ENCODE measurements at regions not wholly inside any gene's neighbourhood (a gene's known extent, or its start where the extent isn't known, plus 50 kb on each side); places are given as distances from the start of the nearest gene placed in this dataset.

DNA sequence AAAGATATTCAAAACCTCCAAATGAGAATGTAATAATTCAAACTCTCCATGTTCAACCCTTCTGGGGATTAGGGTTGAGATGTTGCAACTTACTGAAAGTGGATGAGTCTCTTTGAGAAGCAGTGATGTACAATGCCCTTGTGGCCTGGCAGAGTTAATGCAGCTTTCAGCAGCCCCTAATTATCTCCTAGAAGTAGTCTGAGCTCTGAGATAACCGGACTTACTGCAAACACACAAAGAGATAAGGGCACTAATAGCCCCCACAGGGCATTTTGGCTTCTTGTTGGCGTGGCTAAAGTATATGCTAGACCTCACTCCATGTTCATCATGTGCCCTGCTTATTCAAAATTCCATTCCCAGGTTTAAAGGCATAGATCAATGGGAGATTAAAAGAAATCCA, 404.7 kb downstream of the NEBL start (continued):
- TF ChIP-seq, protein P1, sequence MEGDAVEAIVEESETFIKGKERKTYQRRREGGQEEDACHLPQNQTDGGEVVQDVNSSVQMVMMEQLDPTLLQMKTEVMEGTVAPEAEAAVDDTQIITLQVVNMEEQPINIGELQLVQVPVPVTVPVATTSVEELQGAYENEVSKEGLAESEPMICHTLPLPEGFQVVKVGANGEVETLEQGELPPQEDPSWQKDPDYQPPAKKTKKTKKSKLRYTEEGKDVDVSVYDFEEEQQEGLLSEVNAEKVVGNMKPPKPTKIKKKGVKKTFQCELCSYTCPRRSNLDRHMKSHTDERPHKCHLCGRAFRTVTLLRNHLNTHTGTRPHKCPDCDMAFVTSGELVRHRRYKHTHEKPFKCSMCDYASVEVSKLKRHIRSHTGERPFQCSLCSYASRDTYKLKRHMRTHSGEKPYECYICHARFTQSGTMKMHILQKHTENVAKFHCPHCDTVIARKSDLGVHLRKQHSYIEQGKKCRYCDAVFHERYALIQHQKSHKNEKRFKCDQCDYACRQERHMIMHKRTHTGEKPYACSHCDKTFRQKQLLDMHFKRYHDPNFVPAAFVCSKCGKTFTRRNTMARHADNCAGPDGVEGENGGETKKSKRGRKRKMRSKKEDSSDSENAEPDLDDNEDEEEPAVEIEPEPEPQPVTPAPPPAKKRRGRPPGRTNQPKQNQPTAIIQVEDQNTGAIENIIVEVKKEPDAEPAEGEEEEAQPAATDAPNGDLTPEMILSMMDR (IDR thresholded peaks at IDR 0.05; ENCODE audit: low read depth, low read length, missing input control): no peak
- TF ChIP-seq FOXA1 (IDR thresholded peaks at IDR 0.05): no peak
- no peak for TF ChIP-seq RAD21 (IDR thresholded peaks at IDR 0.05)
- no peak for TF ChIP-seq HNF4G (IDR thresholded peaks at IDR 0.05)
- no peak for TF ChIP-seq EGR1 (IDR thresholded peaks at IDR 0.05; ENCODE audit: low read depth in 2 of 2)
- TF ChIP-seq, protein P2, sequence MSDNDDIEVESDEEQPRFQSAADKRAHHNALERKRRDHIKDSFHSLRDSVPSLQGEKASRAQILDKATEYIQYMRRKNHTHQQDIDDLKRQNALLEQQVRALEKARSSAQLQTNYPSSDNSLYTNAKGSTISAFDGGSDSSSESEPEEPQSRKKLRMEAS (IDR thresholded peaks at IDR 0.05): no peak

DNA sequence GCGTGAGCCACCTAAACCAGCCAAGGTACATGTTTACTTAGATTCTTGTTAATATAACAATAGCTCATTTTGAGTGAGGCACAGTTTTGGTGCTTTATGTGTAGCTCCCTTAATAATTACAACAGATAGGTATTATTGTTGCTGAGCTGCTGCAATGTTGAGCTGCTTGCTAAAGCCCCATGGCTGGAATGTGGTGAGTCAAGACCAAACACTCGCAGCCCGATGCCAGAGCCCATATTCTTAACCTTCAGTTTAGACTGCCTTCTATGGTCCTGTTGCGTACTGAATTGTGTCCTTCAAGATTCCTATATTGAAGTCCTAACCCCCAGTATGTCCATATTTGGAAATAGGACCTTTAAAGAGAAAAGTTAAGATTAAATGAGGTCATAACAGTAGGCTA, 407.1 kb downstream of the NEBL start:
- Histone ChIP-seq H3K4me1 (ENCODE audit: control insufficient read depth in 4 of 4, insufficient read depth in 4 of 4, low read length in 3 of 4) (no peaks in the 10 kb centered on the region), H3K27me3 (ENCODE audit: control insufficient read depth in 4 of 4, insufficient read depth in 4 of 4, low read length in 3 of 4) (no peaks in the 10 kb centered on the region), H3K27ac (ENCODE audit: low read depth in 1 of 2, low read length in 2 of 2) (no peak overlapping the region), H3K36me3 (ENCODE audit: control insufficient read depth in 4 of 4, insufficient read depth in 3 of 4, low read depth in 1 of 4, low read length in 3 of 4) (no peaks in the 10 kb centered on the region), H3K9ac (ENCODE audit: low read depth in 1 of 2, low read length in 2 of 2) (no peak overlapping the region), H3K4me3 (ENCODE audit: low read depth in 1 of 3, low read length in 3 of 3) (no peak overlapping the region), H3K9me3 (ENCODE audit: control insufficient read depth in 4 of 4, low read length in 3 of 4) (peaks cover 0 to 3% (median 0%) of the 10 kb centered on the region in 4 donors)
- no peak for DNase-seq (ENCODE audit: low spot score)
- TF ChIP-seq, protein P3, sequence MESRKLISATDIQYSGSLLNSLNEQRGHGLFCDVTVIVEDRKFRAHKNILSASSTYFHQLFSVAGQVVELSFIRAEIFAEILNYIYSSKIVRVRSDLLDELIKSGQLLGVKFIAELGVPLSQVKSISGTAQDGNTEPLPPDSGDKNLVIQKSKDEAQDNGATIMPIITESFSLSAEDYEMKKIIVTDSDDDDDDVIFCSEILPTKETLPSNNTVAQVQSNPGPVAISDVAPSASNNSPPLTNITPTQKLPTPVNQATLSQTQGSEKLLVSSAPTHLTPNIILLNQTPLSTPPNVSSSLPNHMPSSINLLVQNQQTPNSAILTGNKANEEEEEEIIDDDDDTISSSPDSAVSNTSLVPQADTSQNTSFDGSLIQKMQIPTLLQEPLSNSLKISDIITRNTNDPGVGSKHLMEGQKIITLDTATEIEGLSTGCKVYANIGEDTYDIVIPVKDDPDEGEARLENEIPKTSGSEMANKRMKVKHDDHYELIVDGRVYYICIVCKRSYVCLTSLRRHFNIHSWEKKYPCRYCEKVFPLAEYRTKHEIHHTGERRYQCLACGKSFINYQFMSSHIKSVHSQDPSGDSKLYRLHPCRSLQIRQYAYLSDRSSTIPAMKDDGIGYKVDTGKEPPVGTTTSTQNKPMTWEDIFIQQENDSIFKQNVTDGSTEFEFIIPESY (IDR thresholded peaks at IDR 0.05): no peak
- TF ChIP-seq YY1 (IDR thresholded peaks at IDR 0.05) (no peak), HNF4G (IDR thresholded peaks at IDR 0.05) (no peak)
- WGBS: 89% methylated on average over 4 of the region's 4 CpGs

DNA sequence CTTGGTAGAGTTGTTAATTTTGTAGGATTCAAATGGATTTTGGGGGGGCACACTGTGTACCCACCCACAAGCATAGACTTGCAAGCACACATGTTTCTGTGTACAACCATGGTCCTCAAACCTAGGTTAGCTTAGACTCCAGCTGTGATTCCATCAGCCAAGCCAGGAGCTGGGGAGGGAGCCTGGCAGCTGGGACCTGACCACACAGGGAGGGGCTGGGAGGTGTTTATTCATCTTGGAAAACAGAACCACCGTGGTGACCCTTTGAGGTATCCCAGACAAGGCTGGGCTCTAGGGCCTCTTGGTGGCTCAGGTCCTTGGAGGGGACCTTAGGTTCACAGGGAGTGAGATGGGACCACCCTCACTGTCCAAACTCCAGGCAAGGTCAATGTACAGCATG, 410.3 kb downstream of the NEBL start:
- WGBS: 37% methylated on average over 1 of the region's 1 CpG
- no peak overlapping the region for H3K27ac ChIP-seq (ENCODE audit: low read depth in 1 of 2, low read length in 2 of 2)
- TF ChIP-seq RAD21 (IDR thresholded peaks at IDR 0.05) (no peak), GABPA (IDR thresholded peaks at IDR 0.05 in 1 of 2, conservative IDR thresholded peaks at IDR 0.05 in 1 of 2) (no peak), FOXA1 (IDR thresholded peaks at IDR 0.05) (no peak), HNF4G (IDR thresholded peaks at IDR 0.05) (no peak)
- TF ChIP-seq, protein P4, sequence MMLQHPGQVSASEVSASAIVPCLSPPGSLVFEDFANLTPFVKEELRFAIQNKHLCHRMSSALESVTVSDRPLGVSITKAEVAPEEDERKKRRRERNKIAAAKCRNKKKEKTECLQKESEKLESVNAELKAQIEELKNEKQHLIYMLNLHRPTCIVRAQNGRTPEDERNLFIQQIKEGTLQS (IDR thresholded peaks at IDR 0.05): no peak
- no peak for DNase-seq (ENCODE audit: low spot score)
- H3K9me3 ChIP-seq (ENCODE audit: control insufficient read depth in 4 of 4, low read length in 3 of 4): no peaks in the 10 kb centered on the region
- no peak overlapping the region for H3K4me3 ChIP-seq (ENCODE audit: low read depth in 1 of 3, low read length in 3 of 3)
- no peaks in the 10 kb centered on the region for H3K27me3 ChIP-seq (ENCODE audit: control insufficient read depth in 4 of 4, insufficient read depth in 4 of 4, low read length in 3 of 4)
- no peaks in the 10 kb centered on the region for H3K36me3 ChIP-seq (ENCODE audit: control insufficient read depth in 4 of 4, insufficient read depth in 3 of 4, low read depth in 1 of 4, low read length in 3 of 4)
- H3K9ac ChIP-seq (ENCODE audit: low read depth in 1 of 2, low read length in 2 of 2): no peak overlapping the region
- H3K4me1 ChIP-seq (ENCODE audit: control insufficient read depth in 4 of 4, insufficient read depth in 4 of 4, low read length in 3 of 4): no peaks in the 10 kb centered on the region

DNA sequence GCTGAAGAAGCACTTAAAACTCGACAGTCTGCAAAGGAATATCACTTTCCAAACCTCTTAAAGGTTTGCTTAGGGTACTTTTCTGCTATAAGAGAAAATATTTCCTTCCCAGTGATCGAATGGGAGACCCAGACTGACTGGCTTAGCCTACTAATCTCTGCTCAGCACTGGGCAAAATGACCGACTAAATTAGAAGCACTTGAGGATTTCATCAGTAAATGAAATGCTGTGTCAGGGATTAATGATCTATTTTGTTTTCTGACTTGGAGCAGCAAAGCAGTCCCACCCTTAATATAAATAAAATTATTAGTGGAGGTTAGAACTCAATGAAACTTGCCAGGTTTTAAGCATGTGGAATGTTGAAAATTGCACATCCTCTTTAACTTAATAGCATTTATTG, 411.6 kb downstream of the NEBL start:
- Histone ChIP-seq H3K9ac (ENCODE audit: low read depth in 1 of 2, low read length in 2 of 2) (no peak overlapping the region), H3K4me1 (ENCODE audit: control insufficient read depth in 4 of 4, insufficient read depth in 4 of 4, low read length in 3 of 4) (no peaks in the 10 kb centered on the region), H3K4me3 (ENCODE audit: low read depth in 1 of 3, low read length in 3 of 3) (no peak overlapping the region), H3K9me3 (ENCODE audit: control insufficient read depth in 4 of 4, low read length in 3 of 4) (no peaks in the 10 kb centered on the region), H3K27ac (ENCODE audit: low read depth in 1 of 2, low read length in 2 of 2) (no peak overlapping the region), H3K27me3 (ENCODE audit: control insufficient read depth in 4 of 4, insufficient read depth in 4 of 4, low read length in 3 of 4) (no peaks in the 10 kb centered on the region), H3K36me3 (ENCODE audit: control insufficient read depth in 4 of 4, insufficient read depth in 3 of 4, low read depth in 1 of 4, low read length in 3 of 4) (no peaks in the 10 kb centered on the region)
- TF ChIP-seq FOXA2 (IDR thresholded peaks at IDR 0.05) (no peak), RXRA (IDR thresholded peaks at IDR 0.05) (no peak), NR2F2 (IDR thresholded peaks at IDR 0.05) (no peak), GABPA (IDR thresholded peaks at IDR 0.05 in 1 of 2, conservative IDR thresholded peaks at IDR 0.05 in 1 of 2) (no peak), FOXA1 (IDR thresholded peaks at IDR 0.05) (no peak), JUND (IDR thresholded peaks at IDR 0.05) (no peak)
- TF ChIP-seq, protein P2 (IDR thresholded peaks at IDR 0.05): no peak
- TF ChIP-seq, protein P3 (IDR thresholded peaks at IDR 0.05): no peak
- TF ChIP-seq, protein P5, sequence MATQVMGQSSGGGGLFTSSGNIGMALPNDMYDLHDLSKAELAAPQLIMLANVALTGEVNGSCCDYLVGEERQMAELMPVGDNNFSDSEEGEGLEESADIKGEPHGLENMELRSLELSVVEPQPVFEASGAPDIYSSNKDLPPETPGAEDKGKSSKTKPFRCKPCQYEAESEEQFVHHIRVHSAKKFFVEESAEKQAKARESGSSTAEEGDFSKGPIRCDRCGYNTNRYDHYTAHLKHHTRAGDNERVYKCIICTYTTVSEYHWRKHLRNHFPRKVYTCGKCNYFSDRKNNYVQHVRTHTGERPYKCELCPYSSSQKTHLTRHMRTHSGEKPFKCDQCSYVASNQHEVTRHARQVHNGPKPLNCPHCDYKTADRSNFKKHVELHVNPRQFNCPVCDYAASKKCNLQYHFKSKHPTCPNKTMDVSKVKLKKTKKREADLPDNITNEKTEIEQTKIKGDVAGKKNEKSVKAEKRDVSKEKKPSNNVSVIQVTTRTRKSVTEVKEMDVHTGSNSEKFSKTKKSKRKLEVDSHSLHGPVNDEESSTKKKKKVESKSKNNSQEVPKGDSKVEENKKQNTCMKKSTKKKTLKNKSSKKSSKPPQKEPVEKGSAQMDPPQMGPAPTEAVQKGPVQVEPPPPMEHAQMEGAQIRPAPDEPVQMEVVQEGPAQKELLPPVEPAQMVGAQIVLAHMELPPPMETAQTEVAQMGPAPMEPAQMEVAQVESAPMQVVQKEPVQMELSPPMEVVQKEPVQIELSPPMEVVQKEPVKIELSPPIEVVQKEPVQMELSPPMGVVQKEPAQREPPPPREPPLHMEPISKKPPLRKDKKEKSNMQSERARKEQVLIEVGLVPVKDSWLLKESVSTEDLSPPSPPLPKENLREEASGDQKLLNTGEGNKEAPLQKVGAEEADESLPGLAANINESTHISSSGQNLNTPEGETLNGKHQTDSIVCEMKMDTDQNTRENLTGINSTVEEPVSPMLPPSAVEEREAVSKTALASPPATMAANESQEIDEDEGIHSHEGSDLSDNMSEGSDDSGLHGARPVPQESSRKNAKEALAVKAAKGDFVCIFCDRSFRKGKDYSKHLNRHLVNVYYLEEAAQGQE (IDR thresholded peaks at IDR 0.05): no peak
- 67% methylated on average over 3 of the region's 3 CpGs for WGBS
- no peak for DNase-seq (ENCODE audit: low spot score)

Data from liver (tissue), 8 donors.